HG03432 (cell line): ENCODE measurements at regions not wholly inside any gene's neighbourhood (a gene's known extent, or its start where the extent isn't known, plus 50 kb on each side); places are given as distances from the start of the nearest gene placed in this dataset.

Experiments used
- ATAC-seq: cut with Tn5 transposase; IDR thresholded peaks from one replicate; pipeline ENCODE4 v1.9.1; 2021; ENCODE audit warnings: mild to moderate bottlenecking, moderate library complexity; ENCODE audit not compliant: unreplicated experiment

DNA sequence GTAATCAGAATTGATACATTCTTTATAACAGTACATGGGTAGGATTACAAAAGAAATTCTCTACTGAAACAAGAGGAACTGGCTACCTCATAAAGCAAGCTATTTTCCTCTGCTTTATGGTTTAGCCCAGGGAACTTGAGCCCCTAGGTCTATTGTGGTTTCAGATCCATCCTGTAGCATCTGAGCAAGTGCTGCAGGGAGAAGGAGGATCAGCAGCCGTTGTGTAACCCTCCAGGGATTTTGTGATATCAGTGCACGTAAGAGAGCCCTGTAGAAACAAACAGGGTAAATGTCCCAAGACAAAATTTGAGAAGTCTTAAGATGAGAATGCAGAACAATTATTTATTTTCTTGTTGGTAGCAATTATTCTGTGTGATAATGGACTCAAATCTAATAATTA lies 165.2 kb upstream of the DEFB112 start:
- ATAC-seq = no peak

DNA sequence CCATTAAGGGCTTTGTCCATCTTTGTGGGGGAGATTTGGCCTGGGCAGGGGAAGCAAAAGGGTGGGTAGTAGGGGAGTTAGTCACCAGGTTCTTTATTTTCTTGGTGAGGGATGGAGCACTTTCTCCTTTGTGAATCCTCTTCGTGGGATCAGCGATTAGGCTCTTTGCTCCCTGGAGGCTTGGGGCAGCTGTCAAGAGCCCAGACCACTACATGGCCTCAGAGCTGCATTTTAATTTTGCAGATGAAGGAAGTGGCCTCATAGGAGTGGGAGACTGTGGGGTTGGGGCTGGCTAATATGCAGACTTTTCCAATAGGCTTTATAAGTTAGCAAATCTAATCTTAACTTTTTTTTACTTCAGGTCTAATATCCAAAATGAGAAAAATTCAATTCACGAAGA lies 168.1 kb upstream of the DEFB112 start:
- ATAC-seq = no peak

DNA sequence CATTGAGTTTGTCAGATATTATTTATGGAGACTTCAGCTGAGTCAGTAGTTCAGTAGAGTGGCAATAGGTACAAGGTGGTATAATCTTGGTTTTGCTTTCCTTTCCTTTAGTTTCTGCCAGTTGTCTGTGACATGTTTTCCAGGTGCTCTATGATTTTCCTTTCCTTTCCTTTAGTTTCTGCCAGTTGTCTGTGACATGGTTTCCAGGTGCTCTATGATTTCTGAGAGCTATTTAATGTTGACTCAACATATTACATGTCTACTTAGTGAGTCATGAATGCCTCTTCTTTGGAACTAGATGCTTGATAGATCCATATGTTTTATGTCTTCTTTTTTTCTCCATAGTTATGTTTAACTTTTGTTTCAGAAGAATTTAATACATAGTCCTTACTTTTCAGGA lies 186.4 kb upstream of the DEFB112 start:
- no peak for ATAC-seq

DNA sequence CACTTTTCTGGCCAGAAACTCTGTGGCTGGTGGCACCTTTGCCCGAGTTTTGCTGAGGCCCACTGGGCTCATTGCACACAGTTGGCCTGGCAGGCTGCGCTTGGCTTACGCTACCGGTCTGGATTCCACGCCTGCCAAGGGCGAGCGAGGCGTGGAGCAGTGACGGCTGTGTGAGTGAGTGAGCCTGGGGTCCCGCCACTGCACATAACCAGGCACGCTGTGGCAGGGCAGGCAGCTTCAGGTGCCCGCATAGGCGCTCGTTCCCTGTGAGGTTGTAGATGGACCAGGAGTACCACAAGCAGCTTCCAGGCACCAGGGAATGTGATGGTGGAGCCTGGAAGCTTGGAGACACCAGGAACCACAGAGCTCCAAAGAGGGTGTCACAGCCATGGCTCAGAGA lies 190.1 kb upstream of the DEFB112 start:
- no peak for ATAC-seq

DNA sequence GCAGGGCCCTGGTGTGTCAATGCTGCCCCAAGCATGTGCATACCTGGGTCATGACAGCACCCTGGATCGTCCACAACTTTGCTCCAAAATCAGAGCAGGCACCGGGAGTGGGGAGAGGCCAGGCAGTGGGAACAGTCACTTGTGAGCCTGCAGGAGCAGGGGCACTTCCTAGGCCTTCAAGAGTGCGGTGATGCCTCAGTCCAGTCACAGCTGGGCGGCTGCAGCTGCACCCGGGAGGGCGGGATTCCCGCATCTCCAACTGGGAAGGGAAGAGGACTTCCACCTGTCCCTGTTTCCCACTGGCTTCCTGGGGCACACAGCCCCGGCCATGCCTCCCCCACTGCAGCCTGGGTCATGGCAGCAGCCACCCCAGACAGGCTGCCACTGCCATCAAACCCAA lies 191.3 kb upstream of the DEFB112 start:
- ATAC-seq = no peak

- ATAC-seq = no peak
These were observed 199.8 kb upstream of the DEFB112 start for GRCh38 chr6:50249493-50249892.

GRCh38 chr6:50257322-50257721 lies 207.6 kb upstream of the DEFB112 start:
- no peak for ATAC-seq

DNA sequence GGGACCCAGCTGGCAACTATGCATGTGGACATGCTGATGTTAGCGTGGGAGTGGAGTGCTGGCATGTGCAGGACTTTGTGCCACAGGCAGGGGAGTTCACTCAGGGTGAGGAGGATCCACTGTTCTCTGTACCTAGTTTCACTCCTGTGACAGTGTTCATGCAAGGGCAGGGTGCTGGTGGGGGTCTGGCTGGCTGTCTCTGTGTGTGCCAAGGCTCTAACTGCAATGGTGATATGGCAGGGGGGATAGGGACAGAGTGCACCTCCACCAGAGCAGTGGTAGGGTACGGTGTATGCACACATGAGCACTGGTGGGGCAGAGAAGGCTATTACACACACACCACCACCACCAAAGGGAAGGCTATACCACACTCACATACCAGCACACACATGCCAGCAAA lies 210.2 kb upstream of the DEFB112 start:
- ATAC-seq = no peak

DNA sequence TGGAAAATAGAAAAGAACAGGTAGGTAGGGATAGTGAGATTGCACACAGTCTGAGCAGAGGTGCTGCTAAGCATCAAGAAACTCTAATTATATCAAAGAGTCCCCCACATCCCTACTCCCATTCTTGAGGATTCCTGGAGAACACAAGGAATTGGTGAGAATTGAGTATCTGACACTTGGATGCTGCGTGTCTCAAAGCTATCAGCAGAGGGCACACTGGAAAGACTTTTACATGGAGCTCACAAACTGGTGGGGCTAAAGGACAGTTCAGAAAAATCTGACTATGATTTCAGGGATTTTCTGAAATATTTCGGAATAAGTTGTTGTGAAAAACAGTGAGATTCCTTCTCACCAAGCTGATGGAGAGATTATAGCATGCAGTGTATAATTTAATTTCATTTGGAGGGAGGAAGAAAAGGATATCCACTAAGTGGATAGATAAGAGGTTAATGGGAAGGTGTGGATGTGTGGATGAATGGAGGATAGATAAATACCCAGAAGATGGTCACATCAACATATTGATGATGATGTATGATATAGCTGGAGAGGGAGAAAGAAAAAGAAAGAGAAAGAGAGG lies 215.4 kb upstream of the DEFB112 start:
- ATAC-seq = no peak

DNA sequence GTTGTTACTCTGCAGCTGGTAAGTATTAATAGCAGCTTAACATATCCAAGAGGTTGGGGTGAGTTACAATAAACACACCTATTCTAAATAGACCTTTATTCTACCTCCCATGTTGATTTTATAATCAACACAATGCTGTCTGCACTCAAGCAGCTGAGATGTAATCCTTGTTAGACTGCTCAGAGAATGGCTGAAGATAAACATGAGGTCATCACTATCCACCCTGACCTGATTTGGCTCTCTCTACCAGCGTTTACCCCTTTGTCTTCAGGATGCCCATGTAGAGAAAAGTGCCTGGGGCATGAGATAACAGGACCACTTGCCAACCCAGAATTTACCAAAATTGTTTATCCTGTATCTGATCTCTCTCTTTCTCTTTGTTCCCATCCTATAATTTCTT lies 220.7 kb upstream of the DEFB112 start:
- no peak for ATAC-seq

GRCh38 chr6:50271266-50271665 lies 221.5 kb upstream of the DEFB112 start:
- no peak for ATAC-seq

DNA sequence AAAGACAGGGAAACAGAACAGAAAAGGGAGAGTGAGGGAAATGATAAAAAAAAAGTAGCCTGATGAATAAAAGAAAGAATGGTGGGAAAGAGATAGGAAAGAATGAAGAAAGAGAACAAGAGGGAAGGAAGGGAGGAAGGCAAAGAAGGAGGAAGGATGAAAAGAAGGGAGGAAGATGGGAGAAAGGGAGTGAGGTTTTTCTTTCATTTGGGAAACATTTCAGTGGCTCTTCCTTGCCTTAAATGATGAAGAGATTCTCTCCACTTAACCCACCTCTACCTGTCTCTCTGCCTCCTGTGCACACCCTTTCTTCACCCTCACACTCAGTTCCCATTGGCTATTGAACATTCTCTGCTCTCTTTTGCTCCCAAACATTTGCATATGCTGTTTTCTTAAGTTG lies 222.1 kb upstream of the DEFB112 start:
- ATAC-seq = no peak

- ATAC-seq = no peak
These were observed 222.9 kb upstream of the DEFB112 start for GRCh38 chr6:50272611-50273010.

DNA sequence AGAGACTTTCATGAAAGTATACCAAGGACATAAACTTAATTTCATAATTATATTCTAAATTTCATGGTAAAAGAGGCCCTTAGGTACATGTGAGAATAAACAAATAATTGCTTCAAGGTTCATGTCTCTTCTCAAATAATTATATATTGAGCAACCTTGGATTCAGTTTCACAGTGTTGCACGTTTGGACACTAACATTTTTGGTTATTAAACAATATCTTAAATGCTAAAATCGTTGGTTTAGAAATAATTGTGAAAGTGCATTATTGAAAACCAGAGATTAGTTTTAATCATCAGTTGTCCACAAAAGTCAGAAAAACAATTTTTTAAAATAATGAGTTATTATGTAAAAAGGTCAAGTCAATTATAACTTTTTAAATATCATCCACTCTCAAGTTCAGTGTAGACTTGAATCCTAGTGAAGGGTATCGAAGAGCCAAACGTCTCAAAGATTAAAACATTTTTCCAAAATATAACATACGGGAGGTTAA lies 227.1 kb upstream of the DEFB112 start:
- ATAC-seq = no peak

DNA sequence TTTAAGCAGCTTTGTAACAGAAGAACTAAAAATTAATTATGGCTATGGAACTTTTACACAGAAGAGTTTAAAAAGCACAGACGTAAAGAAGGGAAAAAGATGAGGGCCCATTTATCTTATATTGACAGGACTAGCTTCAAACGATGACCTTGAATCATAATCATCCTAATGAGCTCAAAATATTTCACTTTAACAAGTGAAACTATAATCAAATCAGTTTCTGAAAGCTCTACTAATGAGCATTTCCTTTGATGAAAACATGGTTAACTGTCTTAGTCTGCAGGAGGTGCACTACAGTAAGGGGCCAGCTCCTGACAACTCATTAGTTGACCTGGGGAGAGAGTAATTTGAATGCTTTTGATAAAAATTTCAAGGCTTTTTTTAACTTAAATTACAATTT lies 228.0 kb upstream of the DEFB112 start:
- ATAC-seq = no peak

GRCh38 chr6:50278663-50279062 lies 228.9 kb upstream of the DEFB112 start:
- ATAC-seq = peak; percentile 46

- ATAC-seq = no peak
These were observed 236.0 kb upstream of the DEFB112 start for GRCh38 chr6:50285735-50286134.

DNA sequence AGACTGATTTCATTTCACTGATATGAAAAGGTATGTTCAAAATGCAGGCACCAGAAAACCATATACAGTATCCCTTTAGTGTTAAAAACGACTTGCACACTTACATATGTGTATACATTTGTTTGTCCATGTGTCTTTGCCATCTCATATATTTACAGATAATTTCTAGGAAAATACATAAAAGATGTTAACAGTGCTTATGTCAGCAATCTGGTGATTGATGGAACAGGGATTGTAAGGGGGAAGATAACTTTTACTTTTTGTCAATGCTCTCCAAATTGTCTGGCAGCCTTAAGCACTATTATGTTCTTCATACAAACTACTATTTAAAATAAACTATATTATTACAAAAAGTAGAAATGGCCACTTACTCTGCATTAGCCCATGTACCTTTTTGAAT lies 238.5 kb upstream of the DEFB112 start:
- ATAC-seq = no peak

- no peak for ATAC-seq
These were observed 239.2 kb upstream of the DEFB112 start for GRCh38 chr6:50288881-50289280.

- ATAC-seq = no peak
These were observed 239.6 kb upstream of the DEFB112 start for GRCh38 chr6:50289366-50289765.

DNA sequence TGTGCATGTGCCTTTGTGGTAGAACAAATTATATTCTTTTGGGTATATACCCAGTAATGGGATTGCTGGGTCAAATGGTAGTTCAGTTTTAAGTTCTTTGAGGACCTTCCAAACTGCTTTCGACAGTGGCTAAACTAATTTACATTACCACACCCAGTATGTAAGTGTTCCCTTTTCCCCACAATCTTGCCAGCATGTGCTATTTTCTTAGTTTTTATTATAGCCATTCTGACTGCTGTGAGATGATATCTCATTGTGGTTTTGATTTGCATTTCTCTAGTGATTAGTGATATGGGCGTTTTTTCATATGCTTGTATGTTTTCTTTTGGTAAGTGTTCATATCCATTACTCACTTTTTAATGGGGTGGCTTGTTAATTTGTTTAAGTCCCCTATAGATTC lies 251.6 kb upstream of the DEFB112 start:
- ATAC-seq = no peak

DNA sequence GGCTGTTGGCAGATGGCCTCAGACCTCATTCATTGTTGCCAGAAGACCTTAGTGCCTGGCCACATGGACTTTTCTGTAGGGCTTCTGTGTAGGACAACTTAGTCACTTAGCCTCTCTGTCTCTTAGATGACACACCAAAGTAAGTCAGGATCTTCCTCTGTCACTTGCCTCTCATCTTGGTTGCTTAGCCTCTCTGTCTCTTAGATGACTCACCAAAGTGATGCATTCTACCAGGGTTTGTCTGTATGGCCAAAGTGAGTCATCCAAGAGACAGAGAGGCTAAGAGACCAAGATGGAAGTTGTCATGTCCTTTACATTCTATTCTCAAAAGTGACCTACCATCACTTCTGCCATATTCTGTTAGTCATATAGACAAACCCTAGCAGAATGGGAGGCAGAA lies 255.9 kb upstream of the DEFB112 start:
- ATAC-seq = no peak

DNA sequence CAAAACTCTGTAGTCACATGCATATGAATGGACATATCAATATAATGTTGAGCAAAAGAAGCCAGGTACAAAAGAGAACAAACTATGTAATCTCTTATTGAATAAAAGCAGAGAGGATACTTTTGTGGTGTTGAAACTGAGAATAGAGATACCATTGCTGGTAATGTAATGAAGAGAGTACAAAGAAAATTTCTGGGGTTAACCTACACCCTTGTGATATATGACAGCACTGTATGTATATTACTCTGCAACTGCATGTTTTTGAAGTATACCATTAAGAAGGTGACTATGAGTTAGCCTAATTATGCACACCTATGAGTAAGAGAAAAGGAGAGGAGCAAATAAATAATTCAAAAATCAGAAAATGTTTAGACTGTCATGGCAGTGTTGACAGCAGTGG lies 268.8 kb upstream of the DEFB112 start:
- no peak for ATAC-seq

DNA sequence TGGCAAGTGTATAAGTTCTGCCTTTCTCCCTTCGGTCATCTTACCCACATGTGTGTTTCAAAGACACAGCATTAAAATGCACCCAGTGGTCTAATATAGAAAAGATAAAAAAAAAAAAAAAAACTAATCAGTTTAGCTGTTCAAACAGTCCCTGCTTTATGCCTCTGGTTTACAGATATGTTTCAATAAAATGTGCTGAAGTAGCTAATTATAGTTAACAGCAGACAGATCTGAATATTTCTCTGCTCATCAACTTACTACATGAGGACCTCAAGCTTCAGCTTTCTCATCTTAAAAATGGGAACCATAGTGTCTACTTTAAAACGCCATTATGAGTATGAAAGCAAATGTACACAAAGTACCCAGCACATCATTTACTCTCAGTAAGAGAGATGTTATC lies 280.6 kb upstream of the DEFB112 start:
- no peak for ATAC-seq
